ENCODE measurements at regions not wholly inside any gene's neighbourhood (a gene's known extent, or its start where the extent isn't known, plus 50 kb on each side); places are given as distances from the start of the nearest gene placed in this dataset.
"Not testable (repeated sequence)": the region's sequence is repeated elsewhere in the genome, so short reads cannot be mapped to it uniquely, and the experiment has no call there.

- no TSS peak for BruUV-seq (replicated peaks)
- Histone ChIP-seq H4K20me1 (ENCODE audit: insufficient read depth, low read length) (no peaks in the 10 kb centered on the region), H3K4me1 (ENCODE audit: insufficient read depth, low read length, poor library complexity, severe bottlenecking) (peaks cover 15% of the 10 kb centered on the region), H3K4me2 (ENCODE audit: low read length) (peak overlapping the region; percentile 36), H3K4me3 (ENCODE audit: low read depth, low read length, poor library complexity, severe bottlenecking) (no peak overlapping the region), H3K79me2 (ENCODE audit: insufficient read depth, low read depth, low read length) (no peaks in the 10 kb centered on the region), H3K9me3 (ENCODE audit: low read length) (peaks cover 19% of the 10 kb centered on the region; the same call in 1 of the 2 replicates), H3K9me2 (ENCODE audit: insufficient read depth, low read length) (no peaks in the 10 kb centered on the region), H3K36me3 (ENCODE audit: insufficient read depth, low read length) (no peaks in the 10 kb centered on the region), H3K27ac (ENCODE audit: low read depth, low read length, poor library complexity, severe bottlenecking) (no peak overlapping the region), H2AFZ (ENCODE audit: low read length) (peak overlapping the region; percentile 5; the same call in 1 of the 2 replicates)
- CTCF ChIA-PET (ENCODE audit: unreplicated experiment) = no interaction called here
- TF ChIP-seq EZH2phosphoT487 (IDR thresholded peaks at IDR 0.05; ENCODE audit: borderline replicate concordance, low read depth, low read length) (no peak), CTCF (conservative IDR thresholded peaks at IDR 0.05; ENCODE audit: low read length) (no peak)
- DNase-seq (ENCODE audit: low spot score) = peak; percentile 24
- POLR2A ChIA-PET = interaction anchor here (1.0 kb wide), 1 partner anchor 56 kb away, joined by 4 read pairs; no protein-coding TSS in a partner anchor
- intact Hi-C loops (cut with micrococcal nuclease; ENCODE audit: unreplicated experiment) = no loop called here
These were observed 399.8 kb upstream of the MAN1A1 start for GRCh38 chr6:119749335-119749734.

GRCh38 chr6:119748535-119748934 is 399.0 kb upstream of the MAN1A1 start:
- H3K36me3 ChIP-seq (ENCODE audit: insufficient read depth, low read length); DNase-seq (ENCODE audit: low spot score); intact Hi-C loops (cut with micrococcal nuclease; ENCODE audit: unreplicated experiment); H3K27ac ChIP-seq (ENCODE audit: low read depth, low read length, poor library complexity, severe bottlenecking); H4K20me1 ChIP-seq (ENCODE audit: insufficient read depth, low read length); CTCF ChIA-PET (ENCODE audit: unreplicated experiment); H3K9me2 ChIP-seq (ENCODE audit: insufficient read depth, low read length); H3K79me2 ChIP-seq (ENCODE audit: insufficient read depth, low read depth, low read length); BruUV-seq (replicated peaks); H3K4me3 ChIP-seq (ENCODE audit: low read depth, low read length, poor library complexity, severe bottlenecking): not testable (repeated sequence)
- Histone ChIP-seq H3K4me1 (ENCODE audit: insufficient read depth, low read length, poor library complexity, severe bottlenecking) (peaks cover 15% of the 10 kb centered on the region), H3K4me2 (ENCODE audit: low read length) (peak overlapping the region; percentile 36; the same call in 1 of the 2 replicates), H2AFZ (ENCODE audit: low read length) (0 out of 2 replicates have a peak overlapping the region, but pooled peaks have one; percentile 5), H3K9me3 (ENCODE audit: low read length) (peaks cover 19% of the 10 kb centered on the region; the same call in 1 of the 2 replicates)
- POLR2A ChIA-PET = interaction anchor here (0.6 kb wide), 1 partner anchor 446 kb away, joined by 3 read pairs; no protein-coding TSS in a partner anchor

GRCh38 chr6:119742188-119742803 is 392.7 kb upstream of the MAN1A1 start:
- no peak overlapping the region for H3K4me3 ChIP-seq (ENCODE audit: low read depth, low read length, poor library complexity, severe bottlenecking)
- H2AFZ ChIP-seq (ENCODE audit: low read length) = peak overlapping the region; percentile 70
- BruUV-seq (replicated peaks) = no TSS peak
- no peaks in the 10 kb centered on the region for H3K9me3 ChIP-seq (ENCODE audit: low read length)
- intact Hi-C loops (cut with micrococcal nuclease; ENCODE audit: unreplicated experiment) = loop anchor here (1.0 to 5.0 kb wide), 5 partner anchors 239 to 595 kb away; no protein-coding TSS in a partner anchor
- peaks cover 13% of the 10 kb centered on the region for H3K4me1 ChIP-seq (ENCODE audit: insufficient read depth, low read length, poor library complexity, severe bottlenecking)
- H3K79me2 ChIP-seq (ENCODE audit: insufficient read depth, low read depth, low read length) = no peaks in the 10 kb centered on the region
- H3K9me2 ChIP-seq (ENCODE audit: insufficient read depth, low read length) = no peaks in the 10 kb centered on the region
- no peaks in the 10 kb centered on the region for H4K20me1 ChIP-seq (ENCODE audit: insufficient read depth, low read length)
- CTCF ChIA-PET (ENCODE audit: unreplicated experiment) = no interaction called here
- TF ChIP-seq EZH2phosphoT487 (IDR thresholded peaks at IDR 0.05; ENCODE audit: borderline replicate concordance, low read depth, low read length) = no peak
- peak; percentile 98 for TF ChIP-seq CTCF (conservative IDR thresholded peaks at IDR 0.05; ENCODE audit: low read length)
- no peaks in the 10 kb centered on the region for H3K36me3 ChIP-seq (ENCODE audit: insufficient read depth, low read length)
- H3K4me2 ChIP-seq (ENCODE audit: low read length) = no peak overlapping the region
- POLR2A ChIA-PET = interaction anchor here (0.6 kb wide), 1 partner anchor 1339 kb away, joined by 3 read pairs; no protein-coding TSS in a partner anchor
- peak; percentile 79 for DNase-seq (ENCODE audit: low spot score)
- no peak overlapping the region for H3K27ac ChIP-seq (ENCODE audit: low read depth, low read length, poor library complexity, severe bottlenecking)
